ENCODE measurements at regions not wholly inside any gene's neighbourhood (a gene's known extent, or its start where the extent isn't known, plus 50 kb on each side); places are given as distances from the start of the nearest gene placed in this dataset.

DNA sequence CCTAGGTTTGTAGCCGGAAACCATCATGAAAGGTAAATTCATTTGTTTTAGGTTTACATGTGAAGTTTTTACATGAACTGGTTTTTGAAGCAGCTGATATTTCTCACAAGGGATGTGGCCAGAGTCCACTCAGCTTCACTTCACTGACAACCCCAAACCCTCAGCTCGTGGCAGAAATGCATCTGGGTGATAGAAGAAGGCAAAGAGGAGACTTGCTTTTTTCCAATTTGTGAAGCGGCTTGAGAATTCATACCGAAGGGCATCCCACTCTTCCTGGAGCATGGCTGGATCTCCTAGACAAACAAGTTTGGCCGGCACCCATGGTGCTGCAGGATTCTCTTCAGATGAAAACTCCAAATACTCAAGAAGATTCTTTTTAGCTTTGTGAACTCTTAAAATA lies 392.8 kb upstream of the CNR1 start:
- DNase-seq, result no peak

- no peak for DNase-seq
Observed at GRCh38 chr6:88556663-88557062, 390.5 kb upstream of the CNR1 start.

- DNase-seq, result no peak
Observed at GRCh38 chr6:88548891-88549505, 382.9 kb upstream of the CNR1 start.

DNA sequence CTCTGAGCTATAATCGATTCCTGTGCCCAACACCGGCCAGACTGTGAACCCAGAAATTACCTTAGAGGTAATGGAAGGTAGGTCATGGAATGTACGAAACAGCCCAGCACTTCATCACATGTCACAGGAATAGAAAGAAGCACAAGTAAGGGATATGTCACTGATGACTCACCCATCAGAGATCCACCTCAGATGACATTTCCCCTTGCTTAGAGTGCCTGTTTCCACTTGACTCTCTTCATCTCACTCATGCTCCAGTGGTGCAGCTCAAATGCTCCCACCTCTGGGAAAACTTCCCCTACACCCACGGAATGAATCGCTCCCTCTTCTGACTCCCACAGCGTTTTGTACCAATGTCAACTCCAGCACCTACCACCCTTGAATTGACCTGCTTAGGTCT lies 381.6 kb upstream of the CNR1 start:
- DNase-seq, result no peak

DNA sequence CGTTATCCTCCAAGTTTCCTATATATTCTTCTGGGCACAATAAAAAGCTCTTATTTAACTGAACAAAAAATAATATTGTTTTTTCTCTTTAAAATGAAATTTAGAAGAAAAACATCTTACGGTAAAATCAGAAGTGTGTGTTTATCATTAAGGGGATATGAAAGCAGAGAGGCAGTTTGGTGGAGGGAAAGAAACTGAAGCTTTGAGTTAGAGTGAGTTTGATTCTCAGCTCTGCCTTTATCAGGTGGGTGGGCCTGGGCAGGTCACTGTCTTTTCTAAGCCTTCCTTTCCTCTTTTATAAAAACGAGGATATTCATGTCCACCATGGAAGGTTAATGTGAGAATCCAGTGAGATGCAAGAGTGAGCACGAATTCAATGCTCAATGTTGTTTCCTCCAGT lies 379.8 kb upstream of the CNR1 start:
- no peak for DNase-seq

DNA sequence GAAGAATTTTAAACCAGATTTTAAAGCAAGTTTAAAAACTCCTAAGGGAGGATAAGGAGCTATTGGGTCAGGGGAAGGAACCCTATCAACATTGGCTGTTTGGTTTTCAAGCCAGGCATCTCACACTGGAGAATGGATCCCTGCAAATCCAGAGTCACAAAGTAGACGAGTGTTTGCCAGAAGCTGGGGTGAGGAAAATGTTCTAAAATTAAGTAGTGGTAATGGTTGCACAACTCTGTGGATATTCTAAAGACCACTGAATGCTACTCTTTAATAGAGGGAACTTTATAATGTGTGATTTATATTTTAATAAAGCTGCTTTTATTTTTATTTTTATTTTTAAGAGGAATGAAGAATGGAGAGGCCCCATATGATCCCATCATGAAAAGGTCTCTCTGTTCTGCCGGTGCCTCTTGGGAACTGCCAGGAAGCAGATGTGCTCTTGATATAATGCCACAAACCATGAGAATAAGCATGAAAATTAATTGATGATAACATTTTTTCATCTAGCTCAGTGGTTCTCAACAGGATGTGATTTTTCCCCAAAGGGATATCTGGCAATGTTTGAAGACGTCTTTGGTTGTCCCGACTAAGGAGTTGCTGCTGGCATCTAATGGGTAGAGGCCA lies 379.0 kb upstream of the CNR1 start:
- DNase-seq, result no peak

DNA sequence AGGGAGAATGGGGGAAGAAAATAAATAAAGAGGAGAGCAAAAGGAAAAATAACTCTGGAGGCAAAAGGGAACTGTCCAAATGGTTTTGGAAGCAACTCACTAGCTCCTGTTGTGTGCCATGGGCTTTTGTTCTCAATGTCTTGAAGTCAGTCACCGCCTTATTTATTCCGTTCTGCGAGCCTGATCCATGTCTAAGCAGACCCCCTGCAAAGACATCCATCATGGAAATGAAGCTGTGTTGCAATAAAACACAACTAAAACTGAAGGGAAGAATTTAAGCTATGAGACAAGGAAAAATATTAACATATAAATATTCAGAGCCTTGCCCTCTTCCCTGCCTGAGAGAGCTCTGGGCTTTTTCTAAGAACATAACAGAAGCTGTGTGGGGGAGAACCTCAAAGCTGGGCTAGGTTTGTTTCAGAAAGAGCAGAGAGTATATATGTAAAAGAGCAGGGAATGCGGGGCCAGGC lies 373.2 kb upstream of the CNR1 start:
- no peak for DNase-seq

DNA sequence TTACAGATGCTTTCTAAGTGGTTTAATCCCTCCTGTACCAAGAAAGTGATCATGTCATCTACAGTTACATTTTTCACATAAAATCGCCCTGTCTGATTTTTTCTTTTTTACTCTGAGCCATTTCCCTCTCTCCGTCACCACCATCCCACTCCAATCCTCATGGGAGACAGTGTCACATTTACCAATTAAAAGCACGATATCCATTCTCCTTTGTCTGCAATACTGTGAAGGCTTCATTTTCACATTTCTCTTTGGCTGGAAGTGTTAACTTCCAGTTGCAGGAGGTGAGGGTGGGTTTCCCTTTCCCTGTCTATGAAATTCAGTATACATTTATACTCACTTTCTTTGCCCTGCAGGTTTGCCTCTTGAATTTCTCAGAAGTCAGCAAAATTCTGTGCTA lies 372.7 kb upstream of the CNR1 start:
- DNase-seq, result no peak

- no peak for DNase-seq
Observed at GRCh38 chr6:88538130-88538706, 372.1 kb upstream of the CNR1 start.

GRCh38 chr6:88536071-88536625 lies 370.0 kb upstream of the CNR1 start:
- DNase-seq, result no peak

DNA sequence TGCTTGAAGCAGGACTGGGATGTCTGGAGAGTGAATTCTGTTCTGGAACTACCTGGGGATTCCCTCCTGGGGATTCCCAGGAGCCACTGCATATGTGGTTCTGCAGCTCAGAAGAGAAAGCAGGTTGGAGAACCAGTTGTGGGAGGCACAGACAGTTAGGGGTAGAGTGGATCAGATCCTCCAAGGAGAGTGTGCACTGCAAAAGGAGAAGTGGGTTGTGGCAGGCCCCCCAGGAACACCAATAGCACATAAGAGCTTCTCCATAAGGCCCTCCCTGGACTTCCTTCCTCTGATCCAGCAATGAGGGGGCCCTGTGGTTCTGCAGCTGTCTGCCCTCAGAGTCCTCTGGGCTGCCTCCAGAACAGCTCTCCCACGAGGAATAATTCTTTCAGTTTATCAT lies 369.2 kb upstream of the CNR1 start:
- no peak for DNase-seq

DNA sequence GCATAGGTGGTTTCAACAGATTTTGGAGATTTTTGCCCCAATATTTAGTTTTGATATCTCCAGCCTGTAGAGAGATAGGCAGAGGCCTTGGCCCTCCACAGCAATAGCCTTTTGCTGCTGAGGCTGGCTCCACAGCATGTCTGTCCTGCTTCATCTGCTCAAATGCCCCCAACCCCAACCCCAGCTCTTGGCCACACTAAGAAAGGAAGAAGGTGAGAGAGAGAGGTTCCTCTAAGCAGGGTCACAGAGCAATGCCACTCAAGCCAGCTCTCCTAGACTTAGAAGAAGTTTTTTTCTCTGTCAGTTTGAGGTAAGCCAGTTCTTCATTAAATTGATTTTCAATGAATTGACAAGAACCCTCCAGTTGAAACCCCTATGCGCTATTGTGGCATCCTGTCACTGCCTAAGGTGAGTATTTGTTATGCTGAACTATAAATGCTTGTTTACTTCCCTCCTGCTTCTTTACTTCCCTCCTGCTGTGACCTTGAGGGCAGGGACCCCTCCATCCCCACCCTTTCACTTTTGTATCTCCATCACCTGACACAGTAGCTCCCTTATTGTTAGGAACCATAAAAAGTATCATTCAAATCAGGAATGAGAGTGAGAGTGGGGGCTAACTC lies 366.2 kb upstream of the CNR1 start:
- no peak for DNase-seq

DNA sequence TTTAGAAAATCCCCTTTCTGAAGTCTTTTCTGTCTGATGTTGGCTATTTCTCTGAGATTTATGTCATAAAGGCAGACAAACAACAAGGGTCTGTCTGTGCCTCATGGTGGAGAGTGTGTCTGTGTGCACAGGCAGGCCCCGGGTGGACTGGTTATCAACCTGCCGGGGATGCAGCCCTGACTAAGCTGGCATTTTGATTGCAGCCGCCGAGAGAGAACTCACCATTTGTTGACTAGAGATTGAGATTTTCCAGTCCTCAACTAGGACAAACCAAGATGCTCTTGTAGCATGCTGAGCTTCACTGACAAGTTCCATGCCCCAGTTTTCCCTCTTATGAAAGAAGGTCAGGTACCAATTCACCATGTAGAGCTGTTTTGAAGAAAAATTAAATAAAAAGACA lies 363.6 kb upstream of the CNR1 start:
- no peak for DNase-seq

DNA sequence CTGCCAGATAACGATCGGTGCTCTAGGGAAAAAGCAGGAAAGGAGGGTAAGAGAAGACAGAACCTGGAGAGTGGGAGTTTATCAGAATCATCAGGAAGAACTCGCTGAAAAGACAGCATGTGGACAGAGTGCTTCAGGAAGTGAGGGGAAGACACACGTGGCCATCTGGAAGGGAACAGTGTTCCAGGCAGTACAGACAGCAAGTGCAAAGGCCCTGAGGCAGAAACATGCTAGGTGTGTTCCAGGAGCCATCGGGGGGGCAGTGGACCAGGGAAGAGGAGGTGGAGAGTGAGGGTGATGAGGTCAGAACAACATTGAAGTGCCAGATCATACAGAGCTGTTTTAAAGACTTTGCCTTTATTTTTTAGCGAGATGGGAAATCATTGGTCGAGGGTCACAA lies 354.3 kb upstream of the CNR1 start:
- no peak for DNase-seq

GRCh38 chr6:88520017-88520338 lies 353.8 kb upstream of the CNR1 start:
- DNase-seq, result no peak

DNA sequence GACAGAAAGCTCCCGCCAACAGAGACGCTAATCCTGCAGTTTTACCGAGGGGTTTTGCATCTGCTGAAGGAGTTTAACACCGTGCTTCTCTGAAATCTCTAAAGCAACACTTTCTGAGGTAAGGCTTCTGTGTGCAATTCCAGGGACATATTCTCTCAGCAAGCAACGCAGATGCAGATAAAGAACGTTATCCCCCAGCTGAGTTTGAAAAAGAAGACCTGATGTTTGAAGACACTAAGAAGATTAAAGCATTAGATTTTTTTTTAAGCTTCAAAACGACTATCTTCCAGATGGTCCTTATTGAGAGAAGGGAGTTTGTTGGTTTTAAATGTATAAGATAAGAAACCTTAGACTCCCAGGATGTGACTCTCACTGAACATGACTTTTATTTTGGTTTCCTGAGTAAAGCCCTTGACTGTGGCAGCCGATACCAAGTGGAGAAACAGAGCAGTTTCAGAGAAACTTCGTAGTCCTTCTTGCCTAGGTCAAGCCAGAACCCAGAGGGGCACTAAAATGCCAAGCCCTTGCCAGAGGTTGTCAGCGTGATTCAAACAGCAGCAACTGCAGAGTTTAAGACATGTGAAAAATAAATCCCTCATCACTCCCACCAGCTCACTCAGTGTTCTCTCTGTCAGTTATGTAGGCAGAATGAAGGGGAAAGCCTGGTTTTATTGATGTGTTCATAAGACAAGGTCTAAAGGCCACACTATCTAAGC lies 353.3 kb upstream of the CNR1 start:
- no peak for DNase-seq

- no peak for DNase-seq
Observed at GRCh38 chr6:88517737-88518136, 351.6 kb upstream of the CNR1 start.

DNA sequence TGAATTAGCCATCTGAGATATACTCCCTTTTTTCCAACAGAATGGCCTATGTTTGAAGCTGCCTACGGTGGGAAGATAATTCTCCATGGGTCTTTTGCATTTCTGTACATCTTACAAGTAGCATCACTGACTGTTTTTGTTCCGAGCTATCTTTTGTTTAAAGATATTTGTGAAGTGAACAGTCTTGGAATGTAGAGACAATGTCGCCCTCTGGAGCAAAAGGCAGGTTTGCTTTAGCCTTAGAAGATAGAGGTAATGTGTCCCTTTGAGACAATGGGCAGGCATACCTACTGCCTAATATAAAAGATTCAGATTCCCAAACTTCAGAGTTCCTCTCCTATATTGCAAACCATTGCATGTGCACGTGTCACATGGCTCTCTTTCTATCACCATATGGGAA lies 347.8 kb upstream of the CNR1 start:
- DNase-seq, result no peak

DNA sequence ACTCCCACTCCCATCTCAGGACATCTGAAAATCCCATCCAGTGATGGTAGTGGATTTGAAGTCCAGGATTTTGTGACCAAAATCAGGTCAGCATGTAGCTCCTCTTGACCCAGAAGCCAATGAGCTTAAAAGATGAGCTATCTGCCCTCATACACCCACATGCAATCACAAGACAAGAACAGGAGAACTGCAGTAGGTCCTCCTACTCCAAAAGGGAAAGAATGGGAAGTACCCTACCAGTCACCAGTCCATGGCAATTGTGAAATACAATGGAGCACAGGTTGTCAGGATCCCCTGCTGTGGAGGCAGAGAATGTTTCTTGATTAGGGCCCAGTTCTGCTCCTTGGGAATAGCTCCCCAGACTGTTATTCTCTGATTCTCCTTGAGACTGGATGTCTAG lies 347.3 kb upstream of the CNR1 start:
- DNase-seq, result no peak

DNA sequence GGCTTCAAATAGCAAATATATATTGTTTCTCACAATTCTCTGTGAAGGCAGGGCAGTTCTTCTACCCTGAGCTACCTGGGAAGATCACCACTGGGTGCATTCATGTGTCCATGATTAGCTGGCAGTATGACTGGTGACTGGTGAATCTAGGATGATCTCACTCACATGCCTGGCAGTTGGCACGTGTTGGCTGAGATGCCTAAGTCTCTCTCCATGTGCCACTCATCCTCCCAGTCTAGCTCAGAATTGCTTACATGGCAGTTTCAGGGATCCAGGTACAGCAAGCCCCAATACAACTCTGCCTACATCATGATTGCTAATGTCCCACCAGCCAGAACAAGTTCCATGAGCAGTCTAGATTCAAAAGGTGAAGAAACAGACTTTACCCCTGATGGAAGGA lies 346.8 kb upstream of the CNR1 start:
- no peak for DNase-seq

GRCh38 chr6:88502391-88502790 lies 336.2 kb upstream of the CNR1 start:
- DNase-seq, result no peak

DNA sequence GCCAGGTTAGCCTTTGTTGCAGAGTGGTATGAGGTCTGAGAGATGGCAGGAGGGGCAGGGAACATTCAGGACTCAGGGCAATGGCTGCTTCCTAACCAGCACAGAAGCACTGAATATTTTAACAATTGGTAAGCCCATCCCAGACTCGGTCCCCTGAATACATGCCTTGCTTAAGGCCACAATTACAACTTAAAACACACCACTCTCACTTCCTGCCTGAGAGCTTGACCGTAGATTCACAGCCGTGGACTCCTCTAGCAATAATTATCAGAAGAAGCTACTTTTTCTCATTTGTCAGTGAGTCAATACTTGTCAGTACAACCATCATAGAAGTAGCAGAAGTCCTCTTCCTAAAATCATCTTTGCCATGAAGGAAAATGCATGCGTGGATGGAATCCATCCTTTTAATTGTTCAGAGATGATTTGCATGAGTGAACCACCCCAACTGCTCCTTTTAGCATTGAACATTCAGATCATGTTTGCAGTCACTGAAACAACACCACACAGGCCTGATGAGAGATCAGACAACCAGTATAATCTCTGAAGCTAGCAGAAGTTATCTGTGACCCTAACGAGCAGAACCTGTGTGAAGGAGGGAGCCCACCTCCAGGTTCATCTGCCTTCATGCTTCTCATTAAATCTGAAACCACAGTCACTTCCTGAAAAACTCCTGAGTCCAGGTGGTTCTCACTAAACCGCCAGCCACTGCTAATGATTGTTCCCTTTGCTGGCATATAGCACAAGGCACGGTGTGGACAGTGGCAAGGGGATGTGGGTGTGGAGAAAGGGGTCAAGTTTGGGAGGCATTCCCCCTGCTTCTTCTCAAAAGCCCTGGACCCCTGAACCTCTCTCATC lies 333.9 kb upstream of the CNR1 start:
- no peak for DNase-seq

- no peak for DNase-seq
Observed at GRCh38 chr6:88499436-88499835, 333.3 kb upstream of the CNR1 start.

Data from SHP77 (cell line).